ENCODE measurements at regions not wholly inside any gene's neighbourhood (a gene's known extent, or its start where the extent isn't known, plus 50 kb on each side); places are given as distances from the start of the nearest gene placed in this dataset.

DNA sequence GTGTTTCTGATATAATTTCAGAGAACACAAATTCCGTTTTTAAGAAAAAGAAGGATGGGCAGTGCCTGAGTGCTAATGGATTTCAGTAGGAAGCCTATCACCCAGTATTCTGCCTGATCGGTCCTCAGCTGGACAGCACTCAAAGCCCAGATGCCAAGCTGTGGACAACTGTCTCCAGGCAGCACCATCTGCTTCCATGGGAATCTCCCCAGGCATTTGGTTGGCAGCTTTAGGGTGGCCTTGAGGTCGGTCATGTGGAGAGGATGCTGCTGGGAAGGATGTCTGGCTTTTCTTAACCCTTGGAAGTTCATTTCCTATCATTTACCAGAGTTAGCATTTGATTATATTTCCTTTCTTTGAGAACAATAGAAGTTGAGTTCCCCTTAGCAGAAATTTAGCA lies 311.7 kb downstream of the TBC1D4 start:
- DNase-seq (ENCODE audit: low spot score in 2 of 2): no peak
- Histone ChIP-seq H3K4me1 (no peaks in the 10 kb centered on the region), H3K9me3 (no peaks in the 10 kb centered on the region), H3K27me3 (no peaks in the 10 kb centered on the region), H3K4me3 (no peak overlapping the region), H3K27ac (no peak overlapping the region), H3K36me3 (no peaks in the 10 kb centered on the region)
- TF ChIP-seq, protein P1, sequence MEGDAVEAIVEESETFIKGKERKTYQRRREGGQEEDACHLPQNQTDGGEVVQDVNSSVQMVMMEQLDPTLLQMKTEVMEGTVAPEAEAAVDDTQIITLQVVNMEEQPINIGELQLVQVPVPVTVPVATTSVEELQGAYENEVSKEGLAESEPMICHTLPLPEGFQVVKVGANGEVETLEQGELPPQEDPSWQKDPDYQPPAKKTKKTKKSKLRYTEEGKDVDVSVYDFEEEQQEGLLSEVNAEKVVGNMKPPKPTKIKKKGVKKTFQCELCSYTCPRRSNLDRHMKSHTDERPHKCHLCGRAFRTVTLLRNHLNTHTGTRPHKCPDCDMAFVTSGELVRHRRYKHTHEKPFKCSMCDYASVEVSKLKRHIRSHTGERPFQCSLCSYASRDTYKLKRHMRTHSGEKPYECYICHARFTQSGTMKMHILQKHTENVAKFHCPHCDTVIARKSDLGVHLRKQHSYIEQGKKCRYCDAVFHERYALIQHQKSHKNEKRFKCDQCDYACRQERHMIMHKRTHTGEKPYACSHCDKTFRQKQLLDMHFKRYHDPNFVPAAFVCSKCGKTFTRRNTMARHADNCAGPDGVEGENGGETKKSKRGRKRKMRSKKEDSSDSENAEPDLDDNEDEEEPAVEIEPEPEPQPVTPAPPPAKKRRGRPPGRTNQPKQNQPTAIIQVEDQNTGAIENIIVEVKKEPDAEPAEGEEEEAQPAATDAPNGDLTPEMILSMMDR (IDR thresholded peaks at IDR 0.05): no peak
- intact Hi-C loops (cut with DNase I; ENCODE audit: low total_unique reads): no loop called here

GRCh38 chr13:75165543-75166230 lies 316.3 kb downstream of the TBC1D4 start:
- Histone ChIP-seq H3K27me3 (no peaks in the 10 kb centered on the region), H3K4me3 (no peak overlapping the region), H3K4me1 (no peaks in the 10 kb centered on the region), H3K36me3 (no peaks in the 10 kb centered on the region), H3K9me3 (no peaks in the 10 kb centered on the region), H3K27ac (no peak overlapping the region)
- no peak for DNase-seq (ENCODE audit: low spot score in 2 of 2)
- no peak for TF ChIP-seq POLR2AphosphoS5 (IDR thresholded peaks at IDR 0.05)
- TF ChIP-seq, protein P1 (IDR thresholded peaks at IDR 0.05): no peak
- no peak for TF ChIP-seq POLR2A (IDR thresholded peaks at IDR 0.05)
- intact Hi-C loops (cut with DNase I; ENCODE audit: low total_unique reads): no loop called here

DNA sequence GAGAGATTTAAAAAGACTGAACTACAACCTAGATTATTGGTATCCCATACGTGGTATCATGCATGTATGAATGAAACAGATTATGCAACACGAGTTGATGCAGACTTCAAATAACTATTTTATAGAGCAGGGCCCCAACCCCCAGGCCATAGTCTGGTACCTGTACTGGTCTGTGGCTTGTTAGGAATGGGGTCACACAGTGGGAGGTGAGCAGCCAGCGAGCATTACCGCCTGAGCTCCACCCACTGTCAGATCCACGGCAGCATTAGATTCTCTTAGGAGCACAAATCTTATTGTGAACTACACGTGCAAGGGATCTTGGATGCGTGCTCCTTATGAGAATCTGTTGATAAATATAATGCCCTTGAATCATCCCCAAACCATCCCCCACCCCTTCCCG lies 320.2 kb downstream of the TBC1D4 start:
- H3K36me3 ChIP-seq: no peaks in the 10 kb centered on the region
- no peak overlapping the region for H3K27ac ChIP-seq
- no peaks in the 10 kb centered on the region for H3K4me1 ChIP-seq
- TF ChIP-seq POLR2A (IDR thresholded peaks at IDR 0.05): no peak
- no peak for DNase-seq (ENCODE audit: low spot score in 2 of 2)
- H3K27me3 ChIP-seq: no peaks in the 10 kb centered on the region
- no peak overlapping the region for H3K4me3 ChIP-seq
- H3K9me3 ChIP-seq: no peaks in the 10 kb centered on the region
- intact Hi-C loops (cut with DNase I; ENCODE audit: low total_unique reads): no loop called here

DNA sequence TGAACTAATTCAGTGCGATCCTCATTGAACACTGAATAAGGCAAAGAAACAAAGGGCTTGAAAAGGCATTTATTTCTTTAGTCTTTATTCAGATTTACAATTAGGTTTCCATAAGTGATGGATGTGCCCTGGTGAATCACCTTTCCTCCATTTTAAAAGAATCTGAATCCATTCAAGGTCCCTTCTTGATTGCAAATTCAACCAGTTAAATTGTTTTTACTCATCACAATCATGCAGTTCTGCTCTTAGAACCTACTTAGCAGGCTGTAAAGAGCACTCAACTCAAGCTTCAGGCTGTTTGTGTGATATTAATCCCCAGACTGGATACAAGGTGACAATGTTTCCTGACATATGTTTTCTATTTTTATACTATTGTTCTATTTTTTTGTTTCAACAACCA lies 321.0 kb downstream of the TBC1D4 start:
- H3K36me3 ChIP-seq: no peaks in the 10 kb centered on the region
- H3K27me3 ChIP-seq: no peaks in the 10 kb centered on the region
- intact Hi-C loops (cut with DNase I; ENCODE audit: low total_unique reads): no loop called here
- no peak for DNase-seq (ENCODE audit: low spot score in 2 of 2)
- TF ChIP-seq, protein P1 (IDR thresholded peaks at IDR 0.05): no peak
- TF ChIP-seq POLR2A (IDR thresholded peaks at IDR 0.05) (no peak), POLR2AphosphoS5 (IDR thresholded peaks at IDR 0.05) (no peak)
- H3K27ac ChIP-seq: no peak overlapping the region
- H3K4me1 ChIP-seq: no peaks in the 10 kb centered on the region
- peaks cover 0 to 4% of the 10 kb centered on the region in 2 donors for H3K9me3 ChIP-seq
- no peak overlapping the region for H3K4me3 ChIP-seq

- Histone ChIP-seq H3K27ac (no peak overlapping the region), H3K27me3 (no peaks in the 10 kb centered on the region), H3K36me3 (no peaks in the 10 kb centered on the region), H3K4me1 (no peaks in the 10 kb centered on the region), H3K4me3 (no peak overlapping the region), H3K9me3 (peaks cover 0 to 4% of the 10 kb centered on the region in 2 donors)
- TF ChIP-seq POLR2A (IDR thresholded peaks at IDR 0.05) (no peak), POLR2AphosphoS5 (IDR thresholded peaks at IDR 0.05) (no peak)
- TF ChIP-seq, protein P1 (IDR thresholded peaks at IDR 0.05): no peak
- intact Hi-C loops (cut with DNase I; ENCODE audit: low total_unique reads): no loop called here
- DNase-seq (ENCODE audit: low spot score in 2 of 2): no peak
These were observed 327.6 kb downstream of the TBC1D4 start for GRCh38 chr13:75154331-75154730.

DNA sequence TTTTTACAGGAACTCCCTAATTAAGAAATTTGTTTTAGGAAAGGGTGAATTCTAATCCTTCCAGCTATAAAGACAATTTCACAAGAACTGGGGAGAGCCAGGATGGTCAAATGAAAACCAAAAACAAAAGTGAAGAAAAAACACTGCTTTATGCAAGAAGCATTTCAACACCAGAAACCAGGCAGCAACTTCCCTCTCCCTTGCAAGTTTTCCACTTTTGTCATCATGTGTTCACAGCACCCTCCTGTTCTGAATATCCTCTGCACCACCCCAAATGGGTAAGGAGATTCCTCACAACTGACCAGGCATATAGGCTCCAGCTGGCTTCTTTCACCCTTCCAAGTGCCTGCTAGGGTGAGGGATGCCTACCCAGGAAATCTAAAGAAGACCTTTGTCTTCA lies 328.1 kb downstream of the TBC1D4 start:
- no peak for DNase-seq (ENCODE audit: low spot score in 2 of 2)
- Histone ChIP-seq H3K4me1 (no peaks in the 10 kb centered on the region), H3K27ac (no peak overlapping the region), H3K36me3 (no peaks in the 10 kb centered on the region), H3K9me3 (peaks cover 0 to 4% of the 10 kb centered on the region in 2 donors), H3K27me3 (no peaks in the 10 kb centered on the region), H3K4me3 (no peak overlapping the region)
- TF ChIP-seq POLR2A (IDR thresholded peaks at IDR 0.05) (no peak), POLR2AphosphoS5 (IDR thresholded peaks at IDR 0.05) (no peak)
- TF ChIP-seq, protein P1 (IDR thresholded peaks at IDR 0.05): no peak
- intact Hi-C loops (cut with DNase I; ENCODE audit: low total_unique reads): no loop called here

All from breast epithelium (tissue), 4 donors.